GM18507 (cell line): ENCODE measurements at regions not wholly inside any gene's neighbourhood (a gene's known extent, or its start where the extent isn't known, plus 50 kb on each side); places are given as distances from the start of the nearest gene placed in this dataset.

Experiments used
- DNase-seq: peaks from one replicate; pipeline ENCODE4 v3.0.0; 2011; ENCODE audit warnings: low read depth; ENCODE audit not compliant: insufficient read length; ENCODE audit errors: extremely low spot score
- FAIRE-seq: peaks from 2 replicates; lab custom pipeline; 2011; peaks lifted over from hg19 to GRCh38; lab: Jason Lieb, UNC

- FAIRE-seq (no peak), DNase-seq (no peak)
Observed at GRCh38 chr4:145427991-145428390, 53.7 kb upstream of the SMAD1 start.

- FAIRE-seq (no peak), DNase-seq (no peak)
Observed at GRCh38 chr4:145427221-145427620, 54.4 kb upstream of the SMAD1 start.

- no peak for DNase-seq
- no peak for FAIRE-seq
Observed at GRCh38 chr4:145423017-145423708, 58.5 kb upstream of the SMAD1 start.

GRCh38 chr4:145420595-145421214 is 60.9 kb upstream of the SMAD1 start:
- FAIRE-seq (no peak), DNase-seq (no peak)

GRCh38 chr4:145418739-145419138 is 62.9 kb upstream of the SMAD1 start:
- DNase-seq, result no peak
- FAIRE-seq, result no peak

- FAIRE-seq (no peak), DNase-seq (no peak)
Observed at GRCh38 chr4:145417348-145418130, 64.1 kb upstream of the SMAD1 start.

GRCh38 chr4:145414841-145415240 is 66.8 kb upstream of the SMAD1 start:
- DNase-seq, result no peak
- no peak for FAIRE-seq

GRCh38 chr4:145414226-145414625 is 67.4 kb upstream of the SMAD1 start:
- no peak for FAIRE-seq
- DNase-seq, result no peak

- no peak for FAIRE-seq
- no peak for DNase-seq
Observed at GRCh38 chr4:145406970-145407369, 74.7 kb upstream of the SMAD1 start.

- no peak for DNase-seq
- FAIRE-seq, result no peak
Observed at GRCh38 chr4:145404761-145405160, 76.9 kb upstream of the SMAD1 start.

GRCh38 chr4:145396581-145396980 is 85.1 kb upstream of the SMAD1 start:
- no peak for FAIRE-seq
- no peak for DNase-seq

- no peak for DNase-seq
- no peak for FAIRE-seq
Observed at GRCh38 chr4:145390571-145390970, 91.1 kb upstream of the SMAD1 start.

- FAIRE-seq (no peak), DNase-seq (no peak)
Observed at GRCh38 chr4:145389550-145389949, 92.1 kb upstream of the SMAD1 start.

- DNase-seq, result no peak
- no peak for FAIRE-seq
Observed at GRCh38 chr4:145388043-145388442, 93.6 kb upstream of the SMAD1 start.

GRCh38 chr4:145387079-145387478 is 94.6 kb upstream of the SMAD1 start:
- no peak for FAIRE-seq
- no peak for DNase-seq

- DNase-seq, result no peak
- FAIRE-seq, result no peak
Observed at GRCh38 chr4:145381163-145381562, 100.5 kb upstream of the SMAD1 start.

- no peak for DNase-seq
- no peak for FAIRE-seq
Observed at GRCh38 chr4:145380123-145380522, 101.5 kb upstream of the SMAD1 start.

GRCh38 chr4:145375416-145375815 is 106.2 kb upstream of the SMAD1 start:
- DNase-seq (no peak), FAIRE-seq (peak; percentile 39)

- DNase-seq, result no peak
- FAIRE-seq, result no peak
Observed at GRCh38 chr4:145352438-145353145, 129.1 kb upstream of the SMAD1 start.

GRCh38 chr4:145351922-145352321 is 129.7 kb upstream of the SMAD1 start:
- DNase-seq (no peak), FAIRE-seq (no peak)
